WERI-Rb-1 (cell line): ENCODE measurements at regions not wholly inside any gene's neighbourhood (a gene's known extent, or its start where the extent isn't known, plus 50 kb on each side); places are given as distances from the start of the nearest gene placed in this dataset.
"Not testable (repeated sequence)": the region's sequence is repeated elsewhere in the genome, so short reads cannot be mapped to it uniquely, and the experiment has no call there.

Source experiments
- DNase-seq: peaks from one replicate; pipeline ENCODE4 v3.0.0-alpha.2; 2020
- H3K27ac ChIP-seq: fragments of 250-450 bp; sonication (Bioruptor Pico); 2 replicates; pipeline ENCODE4 v1.5.1; 2020; ENCODE audit warnings: mild to moderate bottlenecking, moderate library complexity
- H3K27me3 ChIP-seq: fragments of 250-450 bp; sonication (Bioruptor Pico); 2 replicates; pipeline ENCODE4 v1.5.1; 2021; ENCODE audit warnings: mild to moderate bottlenecking, low read depth, moderate library complexity; ENCODE audit not compliant: insufficient read depth, severe bottlenecking
- H3K36me3 ChIP-seq: fragments of 250-450 bp; sonication (Bioruptor Pico); 2 replicates; pipeline ENCODE4 v1.5.1; 2020; ENCODE audit warnings: mild to moderate bottlenecking, moderate library complexity
- H3K4me3 ChIP-seq: 2 replicates; pipeline ENCODE4 v1.5.1; 2011; ENCODE audit warnings: low read depth, mild to moderate bottlenecking, control low read depth, low read length
- H3K9me3 ChIP-seq: fragments of 250-450 bp; sonication (Bioruptor Pico); 2 replicates; pipeline ENCODE4 v1.5.1; 2021; ENCODE audit warnings: mild to moderate bottlenecking, moderate library complexity; ENCODE audit not compliant: severe bottlenecking
- TF ChIP-seq, protein P1 (sequence below): IDR thresholded peaks from 2 replicates; pipeline ENCODE4 v1.5.1; 2011; ENCODE audit warnings: low read depth, mild to moderate bottlenecking, control low read depth, inconsistent platforms, low read length

DNA sequence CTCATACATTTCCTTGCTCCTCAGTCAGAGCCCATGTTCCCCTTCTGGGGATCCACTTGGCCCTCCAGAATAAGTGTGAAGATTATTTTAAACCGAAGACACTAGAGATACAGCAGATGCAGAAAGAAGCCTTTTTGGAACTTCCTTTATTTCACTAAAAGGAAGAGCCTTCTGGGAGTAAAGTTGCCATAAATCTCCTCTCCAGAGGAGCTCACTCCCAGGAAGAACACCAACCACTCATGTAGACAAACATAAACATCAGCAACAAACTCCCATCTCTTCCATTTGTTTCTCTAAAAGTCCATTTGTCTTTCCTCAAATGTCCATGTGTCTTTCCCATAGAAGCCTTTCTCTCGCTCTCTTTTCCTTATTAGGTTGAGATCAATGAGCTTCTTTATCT, 62.4 kb upstream of the MSH6 start:
- Histone ChIP-seq H3K4me3 (no peak overlapping the region), H3K27me3 (no peaks in the 10 kb centered on the region), H3K36me3 (no peaks in the 10 kb centered on the region), H3K27ac (no peak overlapping the region), H3K9me3 (peaks cover 2% of the 10 kb centered on the region)
- TF ChIP-seq, protein P1, sequence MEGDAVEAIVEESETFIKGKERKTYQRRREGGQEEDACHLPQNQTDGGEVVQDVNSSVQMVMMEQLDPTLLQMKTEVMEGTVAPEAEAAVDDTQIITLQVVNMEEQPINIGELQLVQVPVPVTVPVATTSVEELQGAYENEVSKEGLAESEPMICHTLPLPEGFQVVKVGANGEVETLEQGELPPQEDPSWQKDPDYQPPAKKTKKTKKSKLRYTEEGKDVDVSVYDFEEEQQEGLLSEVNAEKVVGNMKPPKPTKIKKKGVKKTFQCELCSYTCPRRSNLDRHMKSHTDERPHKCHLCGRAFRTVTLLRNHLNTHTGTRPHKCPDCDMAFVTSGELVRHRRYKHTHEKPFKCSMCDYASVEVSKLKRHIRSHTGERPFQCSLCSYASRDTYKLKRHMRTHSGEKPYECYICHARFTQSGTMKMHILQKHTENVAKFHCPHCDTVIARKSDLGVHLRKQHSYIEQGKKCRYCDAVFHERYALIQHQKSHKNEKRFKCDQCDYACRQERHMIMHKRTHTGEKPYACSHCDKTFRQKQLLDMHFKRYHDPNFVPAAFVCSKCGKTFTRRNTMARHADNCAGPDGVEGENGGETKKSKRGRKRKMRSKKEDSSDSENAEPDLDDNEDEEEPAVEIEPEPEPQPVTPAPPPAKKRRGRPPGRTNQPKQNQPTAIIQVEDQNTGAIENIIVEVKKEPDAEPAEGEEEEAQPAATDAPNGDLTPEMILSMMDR, result no peak
- DNase-seq, result no peak

DNA sequence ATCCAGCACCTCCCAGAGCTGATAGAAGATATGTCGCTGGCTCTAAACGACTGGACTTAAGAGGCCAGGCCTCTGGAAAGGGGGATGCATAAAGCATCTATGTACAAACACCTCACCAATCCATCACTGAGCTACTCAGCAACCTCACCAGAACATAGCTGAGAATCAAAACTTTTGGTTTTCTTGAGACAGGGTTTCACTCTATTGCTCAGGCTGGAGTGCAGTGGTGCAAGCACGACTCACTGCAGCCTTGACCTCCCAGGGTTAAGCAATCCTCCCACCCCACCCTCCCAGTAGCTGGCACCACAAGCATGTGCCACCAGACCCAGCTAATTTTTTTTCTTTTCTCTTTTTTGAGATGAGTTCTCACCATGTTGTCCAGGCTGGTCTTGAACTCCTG, 62.9 kb upstream of the MSH6 start:
- H3K4me3 ChIP-seq, result no peak overlapping the region
- H3K27ac ChIP-seq, result no peak overlapping the region
- H3K36me3 ChIP-seq, result no peaks in the 10 kb centered on the region
- TF ChIP-seq, protein P1, result no peak
- H3K9me3 ChIP-seq, result peaks cover 2% of the 10 kb centered on the region
- no peaks in the 10 kb centered on the region for H3K27me3 ChIP-seq
- DNase-seq, result no peak

DNA sequence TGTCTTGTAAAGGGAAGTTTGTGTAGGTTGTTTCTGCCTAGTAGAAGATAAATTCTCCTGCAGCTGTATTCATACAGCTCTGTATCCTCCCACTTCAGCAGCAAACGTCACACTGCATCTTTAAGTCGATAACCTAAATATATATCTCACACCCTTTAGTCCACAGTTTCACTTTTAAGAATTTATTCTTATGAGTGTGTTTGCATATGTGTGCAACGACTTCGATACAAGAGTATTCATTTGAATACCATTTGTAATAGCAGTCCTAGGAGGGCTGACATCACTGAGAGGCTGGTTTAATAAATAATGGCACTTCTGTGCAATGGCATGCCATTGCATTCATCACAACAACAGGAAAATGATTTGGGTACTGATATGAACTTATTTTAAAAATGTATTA, 63.8 kb upstream of the MSH6 start:
- peaks cover 2% of the 10 kb centered on the region for H3K9me3 ChIP-seq
- no peak for DNase-seq
- TF ChIP-seq, protein P1, result no peak
- H3K4me3 ChIP-seq, result no peak overlapping the region
- H3K27ac ChIP-seq, result no peak overlapping the region
- H3K36me3 ChIP-seq, result no peaks in the 10 kb centered on the region
- no peaks in the 10 kb centered on the region for H3K27me3 ChIP-seq

DNA sequence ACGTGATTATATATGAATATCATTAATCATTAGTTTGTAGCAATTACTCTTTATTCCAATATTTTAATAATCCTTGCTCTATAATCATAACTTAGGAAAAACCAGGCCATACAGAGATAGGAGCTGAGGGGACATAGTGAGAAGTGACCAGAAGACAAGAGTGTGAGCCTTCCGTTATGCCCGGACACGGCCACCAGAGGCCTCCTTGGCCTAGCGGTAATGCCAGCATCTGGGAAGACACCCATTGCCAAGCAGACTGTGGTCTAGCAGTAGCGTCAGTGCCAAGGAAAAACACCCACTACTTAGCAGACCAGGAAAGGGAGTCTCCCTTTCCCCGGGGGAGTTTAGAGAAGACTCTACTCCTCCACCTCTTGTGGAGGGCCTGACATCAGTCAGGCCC, 66.6 kb upstream of the MSH6 start:
- H3K9me3 ChIP-seq, H3K27ac ChIP-seq, H3K4me3 ChIP-seq, H3K36me3 ChIP-seq, H3K27me3 ChIP-seq: not testable (repeated sequence)
- peak; percentile 17 for DNase-seq
- TF ChIP-seq, protein P1, result peak; percentile 33; the same call in 1 of the 2 replicates

DNA sequence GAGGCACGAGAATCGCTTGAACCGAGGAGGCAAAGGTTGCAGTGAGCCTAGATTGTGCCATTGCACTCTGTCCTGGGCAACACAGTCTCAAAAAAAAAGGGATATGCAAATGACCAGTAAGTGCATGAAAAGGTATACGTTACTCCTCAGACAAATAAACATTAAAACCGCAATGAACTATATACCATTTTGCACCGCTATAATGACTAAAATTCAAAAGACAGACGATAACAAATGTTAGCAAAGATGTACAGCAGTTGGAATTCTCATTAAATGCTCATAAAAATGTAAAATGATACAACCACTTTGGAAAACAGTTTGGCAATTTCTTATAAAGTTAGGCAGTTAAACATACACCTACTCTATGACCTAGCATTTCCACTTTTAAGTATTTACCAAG, 67.4 kb upstream of the MSH6 start:
- H3K36me3 ChIP-seq, result no peaks in the 10 kb centered on the region
- H3K9me3 ChIP-seq, result peaks cover 2% of the 10 kb centered on the region
- H3K27me3 ChIP-seq, result no peaks in the 10 kb centered on the region
- H3K4me3 ChIP-seq, result no peak overlapping the region
- TF ChIP-seq, protein P1, result no peak
- no peak for DNase-seq
- H3K27ac ChIP-seq, result no peak overlapping the region

DNA sequence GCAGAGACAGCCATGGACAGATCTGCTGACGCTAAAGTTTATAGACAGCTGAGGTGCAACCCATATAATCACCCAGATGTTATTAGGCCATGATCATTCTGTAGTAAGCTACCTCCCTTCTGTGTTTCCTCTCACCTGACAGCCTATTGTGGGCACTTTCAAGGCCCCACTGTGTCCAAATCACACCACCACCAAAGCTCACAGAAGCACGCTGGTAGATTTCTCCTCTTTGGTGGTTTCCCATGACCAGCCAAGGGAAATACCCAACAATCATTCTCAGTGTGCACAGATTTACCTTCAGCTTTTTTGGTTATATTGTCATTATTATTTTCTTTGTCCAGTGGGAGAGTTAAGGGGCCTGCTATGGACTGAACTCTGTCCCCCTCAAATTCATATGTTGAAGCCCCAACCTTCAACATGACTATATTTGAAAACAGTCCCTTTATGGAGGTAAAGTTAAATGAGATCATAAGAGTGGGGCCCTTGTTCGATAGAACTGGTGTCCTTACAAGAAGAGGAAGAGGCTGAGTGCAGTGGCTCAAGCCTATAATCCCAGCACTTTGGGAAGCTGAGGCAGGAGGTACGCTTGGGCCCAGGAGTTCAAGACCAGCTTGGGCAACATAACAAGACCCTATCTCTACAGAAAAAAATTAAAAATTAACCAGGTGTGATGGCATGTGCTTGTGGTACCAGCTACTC, 74.0 kb upstream of the MSH6 start:
- Histone ChIP-seq H3K36me3 (no peaks in the 10 kb centered on the region), H3K9me3 (no peaks in the 10 kb centered on the region), H3K4me3 (no peak overlapping the region), H3K27me3 (no peaks in the 10 kb centered on the region), H3K27ac (no peak overlapping the region)
- DNase-seq, result no peak
- TF ChIP-seq, protein P1, result no peak
